NCI-H2029 treated with DMSO at 0.1 percent for 48 hours (cell line): ENCODE measurements at regions not wholly inside any gene's neighbourhood (a gene's known extent, or its start where the extent isn't known, plus 50 kb on each side); places are given as distances from the start of the nearest gene placed in this dataset.

Experiments
- DNase-seq: peaks from one replicate; lab custom pipeline; 2025; lab: John Stamatoyannopoulos, UW

- DNase-seq: no peak
Measured at GRCh38 chr15:46110755-46111154, 475.9 kb downstream of the SQOR start.

- DNase-seq: no peak
Measured at GRCh38 chr15:46111730-46112129, 476.9 kb downstream of the SQOR start.

GRCh38 chr15:46117071-46117470 lies 482.2 kb downstream of the SQOR start:
- no peak for DNase-seq

- no peak for DNase-seq
Measured at GRCh38 chr15:46120713-46121112, 485.9 kb downstream of the SQOR start.

GRCh38 chr15:46121441-46121840 lies 486.6 kb downstream of the SQOR start:
- no peak for DNase-seq

GRCh38 chr15:46126581-46126980 lies 491.8 kb downstream of the SQOR start:
- DNase-seq: no peak

GRCh38 chr15:46127361-46127874 lies 492.6 kb downstream of the SQOR start:
- no peak for DNase-seq

GRCh38 chr15:46129145-46129544 lies 494.3 kb downstream of the SQOR start:
- DNase-seq: no peak

- no peak for DNase-seq
Measured at GRCh38 chr15:46131876-46132275, 497.0 kb downstream of the SQOR start.

GRCh38 chr15:46137443-46137842 lies 502.6 kb downstream of the SQOR start:
- no peak for DNase-seq

GRCh38 chr15:46146002-46146401 lies 511.2 kb downstream of the SQOR start:
- no peak for DNase-seq

GRCh38 chr15:46146915-46147314 lies 512.1 kb downstream of the SQOR start:
- DNase-seq: no peak

- no peak for DNase-seq
Measured at GRCh38 chr15:46151786-46152185, 517.0 kb downstream of the SQOR start.

- no peak for DNase-seq
Measured at GRCh38 chr15:46166750-46167149, 531.9 kb downstream of the SQOR start.

- DNase-seq: no peak
Measured at GRCh38 chr15:46170326-46170725, 535.5 kb downstream of the SQOR start.

- no peak for DNase-seq
Measured at GRCh38 chr15:46174122-46174521, 539.3 kb downstream of the SQOR start.

GRCh38 chr15:46177219-46177618 lies 542.4 kb downstream of the SQOR start:
- DNase-seq: no peak

- DNase-seq: no peak
Measured at GRCh38 chr15:46178138-46178537, 543.3 kb downstream of the SQOR start.

- no peak for DNase-seq
Measured at GRCh38 chr15:46207341-46207740, 572.5 kb downstream of the SQOR start.

- DNase-seq: no peak
Measured at GRCh38 chr15:46213551-46213950, 578.7 kb downstream of the SQOR start.

- DNase-seq: no peak
Measured at GRCh38 chr15:46222826-46223225, 588.0 kb downstream of the SQOR start.

GRCh38 chr15:46229263-46229662 lies 594.4 kb downstream of the SQOR start:
- DNase-seq: no peak

GRCh38 chr15:46231786-46232185 lies 597.0 kb downstream of the SQOR start:
- DNase-seq: no peak

GRCh38 chr15:46232471-46232870 lies 597.6 kb downstream of the SQOR start:
- DNase-seq: no peak

GRCh38 chr15:46242935-46243334 lies 608.1 kb downstream of the SQOR start:
- DNase-seq: no peak
